KMS-11 (cell line): ENCODE measurements at regions not wholly inside any gene's neighbourhood (a gene's known extent, or its start where the extent isn't known, plus 50 kb on each side); places are given as distances from the start of the nearest gene placed in this dataset.

ENCODE experiments used
- H2AFZ ChIP-seq: fragments of 200-600 bp; sonication (generic); 2 replicates; pipeline ENCODE4 v1.6.1; 2016; ENCODE audit warnings: antibody characterized with exemption, mixed run types, low read depth
- H3K27ac ChIP-seq: fragments of 200-600 bp; sonication (generic); 2 replicates; pipeline ENCODE4 v1.6.1; 2016; ENCODE audit warnings: mild to moderate bottlenecking, mixed run types
- H3K27me3 ChIP-seq: fragments of 200-600 bp; sonication (generic); 2 replicates; pipeline ENCODE4 v1.6.1; 2017; ENCODE audit warnings: mild to moderate bottlenecking, low read depth, mixed run types, moderate library complexity; ENCODE audit not compliant: insufficient read depth
- H3K36me3 ChIP-seq: fragments of 200-600 bp; sonication (generic); 2 replicates; pipeline ENCODE4 v1.6.1; 2017; ENCODE audit warnings: mild to moderate bottlenecking, mixed run types; ENCODE audit not compliant: insufficient read depth
- H3K4me1 ChIP-seq: fragments of 200-600 bp; sonication (generic); 2 replicates; pipeline ENCODE4 v1.6.1; 2016; ENCODE audit warnings: mild to moderate bottlenecking, low read depth, mixed run types; ENCODE audit not compliant: poor library complexity, severe bottlenecking
- H3K4me2 ChIP-seq: fragments of 200-600 bp; sonication (generic); 2 replicates; pipeline ENCODE4 v1.7.0; 2016; ENCODE audit warnings: mild to moderate bottlenecking, mixed run types
- H3K4me3 ChIP-seq: fragments of 200-600 bp; sonication (generic); IDR thresholded peaks from 2 replicates; pipeline ENCODE4 v1.6.1; 2017; ENCODE audit warnings: low read depth, low read length, mixed read lengths; ENCODE audit not compliant: insufficient read depth
- H3K79me2 ChIP-seq: fragments of 200-600 bp; sonication (generic); 2 replicates; pipeline ENCODE4 v1.6.1; 2016; ENCODE audit warnings: low read depth, mixed run types; ENCODE audit not compliant: insufficient read depth
- H3K9ac ChIP-seq: fragments of 200-600 bp; sonication (generic); 2 replicates; pipeline ENCODE4 v1.6.1; 2016; ENCODE audit warnings: mild to moderate bottlenecking, mixed run types
- H4K20me1 ChIP-seq: fragments of 200-600 bp; sonication (generic); 2 replicates; pipeline ENCODE4 v1.6.1; 2016; ENCODE audit warnings: mild to moderate bottlenecking, mixed run types; ENCODE audit not compliant: insufficient read depth
- CTCF ChIP-seq: fragments of 200-600 bp; sonication (generic); conservative IDR thresholded peaks from 2 replicates; pipeline ENCODE4 v1.6.1; 2017; ENCODE audit warnings: low read depth, mild to moderate bottlenecking, antibody characterized with exemption, low read length, moderate library complexity, mixed read lengths

- TF ChIP-seq CTCF, result no peak
- no peak overlapping the region for H3K27ac ChIP-seq
- no peaks in the 10 kb centered on the region for H3K4me1 ChIP-seq
Observed at GRCh38 chr7:4616116-4616515, 66.0 kb upstream of the FOXK1 start.

GRCh38 chr7:4621396-4621795 lies 60.7 kb upstream of the FOXK1 start:
- Histone ChIP-seq H3K27ac (no peak overlapping the region), H3K36me3 (no peaks in the 10 kb centered on the region), H3K27me3 (no peaks in the 10 kb centered on the region), H4K20me1 (no peaks in the 10 kb centered on the region), H3K4me2 (no peak overlapping the region), H3K4me1 (no peaks in the 10 kb centered on the region), H3K9ac (no peak overlapping the region), H3K4me3 (no peak overlapping the region), H3K79me2 (no peaks in the 10 kb centered on the region), H2AFZ (no peak overlapping the region)
- no peak for TF ChIP-seq CTCF

More at GRCh38 chr7:4616116-4616515, 66.0 kb upstream of the FOXK1 start:
- Histone ChIP-seq H2AFZ (no peak overlapping the region), H3K27me3 (no peaks in the 10 kb centered on the region), H3K9ac (no peak overlapping the region), H3K36me3 (no peaks in the 10 kb centered on the region), H3K4me3 (no peak overlapping the region), H3K4me2 (no peak overlapping the region), H4K20me1 (no peaks in the 10 kb centered on the region), H3K79me2 (no peaks in the 10 kb centered on the region)

- TF ChIP-seq CTCF, result no peak
- Histone ChIP-seq H3K4me1 (no peaks in the 10 kb centered on the region), H3K4me3 (no peak overlapping the region), H3K4me2 (no peak overlapping the region), H3K79me2 (no peaks in the 10 kb centered on the region), H3K27ac (no peak overlapping the region), H3K9ac (no peak overlapping the region), H2AFZ (no peak overlapping the region), H3K36me3 (no peaks in the 10 kb centered on the region), H3K27me3 (no peaks in the 10 kb centered on the region), H4K20me1 (no peaks in the 10 kb centered on the region)
Observed at GRCh38 chr7:4626318-4626845, 55.7 kb upstream of the FOXK1 start.

GRCh38 chr7:4629287-4629895 lies 52.7 kb upstream of the FOXK1 start:
- no peak overlapping the region for H3K27ac ChIP-seq
- no peaks in the 10 kb centered on the region for H3K27me3 ChIP-seq
- no peak for TF ChIP-seq CTCF
- H2AFZ ChIP-seq, result no peak overlapping the region
- no peaks in the 10 kb centered on the region for H3K79me2 ChIP-seq
- H3K4me1 ChIP-seq, result peaks cover 4% of the 10 kb centered on the region
- no peaks in the 10 kb centered on the region for H4K20me1 ChIP-seq
- no peak overlapping the region for H3K4me3 ChIP-seq
- H3K4me2 ChIP-seq, result no peak overlapping the region
- no peak overlapping the region for H3K9ac ChIP-seq
- H3K36me3 ChIP-seq, result no peaks in the 10 kb centered on the region
